Stomach (tissue), 8 donors: ENCODE measurements at regions not wholly inside any gene's neighbourhood (a gene's known extent, or its start where the extent isn't known, plus 50 kb on each side); places are given as distances from the start of the nearest gene placed in this dataset.

Source experiments
- DNase-seq, 2 donors: peaks; one replicate each; pipeline versions ENCODE4 v3.0.0 to v3.0.0-alpha.2; 2013 to 2019
- H3K27ac ChIP-seq, 5 donors: fragments of 200-600 bp in 4 of 5; sonication (generic) in 4 of 5; one replicate each; pipeline ENCODE4 v1.5.1; 2013 to 2019; ENCODE audit warnings: mild to moderate bottlenecking in 1 of 5, moderate library complexity in 1 of 5
- H3K27me3 ChIP-seq, 3 donors: fragments of 200-600 bp; sonication (generic); one replicate each; pipeline ENCODE4 v1.5.1; 2017 to 2019; ENCODE audit warnings: mixed run types in 1 of 3
- H3K36me3 ChIP-seq, 4 donors: fragments of 200-600 bp; sonication (generic); 1 replicate in 3 of 4; 2 replicates in 1 of 4; pipeline ENCODE4 v1.5.1; 2016 to 2019
- H3K4me1 ChIP-seq, 4 donors: fragments of 200-600 bp; sonication (generic); one replicate each; pipeline ENCODE4 v1.5.1; 2016 to 2019
- H3K4me3 ChIP-seq, 4 donors: fragments of 200-600 bp; sonication (generic) in 3 of 4; one replicate each; pipeline ENCODE4 v1.5.1; 2016 to 2019; ENCODE audit warnings: mild to moderate bottlenecking in 1 of 4
- H3K9me3 ChIP-seq, 4 donors: fragments of 200-600 bp; sonication (generic); one replicate each; pipeline ENCODE4 v1.5.1; 2016 to 2019
- EP300 ChIP-seq: sonication (generic); formaldehyde crosslinking; IDR thresholded peaks from one replicate; pipeline ENCODE4 v1.6.1; 2017; ENCODE audit warnings: antibody characterized with exemption
- POLR2A ChIP-seq, 4 donors: fragments of 450-650 bp; IDR thresholded peaks; one replicate each; pipeline ENCODE4 v1.6.1; 2016; ENCODE audit warnings: antibody characterized with exemption in 4 of 4, control low read depth in 2 of 4, mild to moderate bottlenecking in 1 of 4, moderate library complexity in 1 of 4
- POLR2AphosphoS5 ChIP-seq, 3 donors: sonication (generic); formaldehyde crosslinking; IDR thresholded peaks; one replicate each; pipeline ENCODE4 v1.6.1; 2016; ENCODE audit warnings: antibody characterized with exemption in 3 of 3
- WGBS, 5 donors: extraction: QIAGEN DNeasy Blood & Tissue Kit in 3 of 5; methylation state at CpG; one replicate each; pipeline versions ENCODE4 v1.1.5 to v1.1.7; 2013 to 2018; 5-methylcytosine and 5-hydroxymethylcytosine counted together
- intact Hi-C: fragments of 100-400 bp; cut with DNase I; formaldehyde crosslinking; loops from one replicate; pipeline ENCODE4 v1.15.1; 2023; ENCODE audit warnings: low total_unique reads
- TF ChIP-seq, protein P1 (sequence below), 7 experiments: fragments of 450-650 bp in 4 of 7; fragments of 200-600 bp in 3 of 7; sonication (generic) in 3 of 7; IDR thresholded peaks; one replicate each; pipeline ENCODE4 v1.5.1; 2016 to 2019; ENCODE audit warnings: antibody characterized with exemption in 7 of 7, control low read depth in 2 of 7, mild to moderate bottlenecking in 1 of 7
- donor health status: healthy with polysubstance abuse.
- donor health status: Bipolar disorder and iron deficiency.
- donor health status: healthy.

DNA sequence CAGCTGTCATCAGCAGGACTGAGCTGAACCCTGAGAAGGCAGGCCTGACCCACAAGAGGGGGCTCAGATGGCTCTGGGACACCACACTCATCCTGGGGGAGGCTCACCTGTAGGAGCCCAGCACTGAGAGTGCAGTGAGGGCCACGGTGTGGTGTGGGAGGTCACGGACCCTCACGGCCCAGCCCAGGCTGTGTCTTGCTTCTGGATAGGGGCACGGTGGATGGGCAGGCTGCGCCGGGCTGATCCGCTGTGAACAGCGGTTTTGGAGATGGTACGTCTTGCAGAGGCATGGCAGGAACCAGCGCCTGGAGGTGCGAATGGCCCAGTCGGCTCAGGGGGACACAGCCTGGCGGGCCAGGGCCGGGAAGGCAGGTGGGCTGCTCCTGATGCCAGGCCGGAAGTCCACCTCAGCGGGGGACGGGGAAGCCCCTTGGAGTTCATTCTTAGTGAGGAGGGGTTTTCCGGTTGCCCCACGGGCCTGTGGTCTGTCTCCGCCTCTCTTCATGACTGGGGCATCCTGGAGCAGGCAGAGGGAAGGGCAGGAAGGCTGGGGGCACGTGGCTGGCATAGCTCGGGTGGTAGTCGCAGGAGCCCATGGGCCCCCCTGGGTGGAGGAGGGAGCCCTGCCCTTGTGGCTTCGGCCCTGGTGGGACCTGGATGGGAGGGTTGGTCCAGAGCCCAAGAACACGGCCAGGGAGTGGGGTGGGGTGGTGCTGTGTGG is 112.5 kb downstream of the UNCX start:
- intact Hi-C loops, result no loop called here
- Histone ChIP-seq H3K27ac (no peak overlapping the region), H3K9me3 (peaks cover 0 to 4% (median 0%) of the 10 kb centered on the region in 4 donors), H3K4me3 (no peak overlapping the region), H3K4me1 (no peaks in the 10 kb centered on the region), H3K36me3 (no peaks in the 10 kb centered on the region), H3K27me3 (peaks cover 0 to 79% (median 38%) of the 10 kb centered on the region in 3 donors)
- TF ChIP-seq POLR2AphosphoS5 (IDR thresholded peaks at IDR 0.05) (no peak), POLR2A (IDR thresholded peaks at IDR 0.05) (no peak), EP300 (no peak)
- TF ChIP-seq, protein P1, sequence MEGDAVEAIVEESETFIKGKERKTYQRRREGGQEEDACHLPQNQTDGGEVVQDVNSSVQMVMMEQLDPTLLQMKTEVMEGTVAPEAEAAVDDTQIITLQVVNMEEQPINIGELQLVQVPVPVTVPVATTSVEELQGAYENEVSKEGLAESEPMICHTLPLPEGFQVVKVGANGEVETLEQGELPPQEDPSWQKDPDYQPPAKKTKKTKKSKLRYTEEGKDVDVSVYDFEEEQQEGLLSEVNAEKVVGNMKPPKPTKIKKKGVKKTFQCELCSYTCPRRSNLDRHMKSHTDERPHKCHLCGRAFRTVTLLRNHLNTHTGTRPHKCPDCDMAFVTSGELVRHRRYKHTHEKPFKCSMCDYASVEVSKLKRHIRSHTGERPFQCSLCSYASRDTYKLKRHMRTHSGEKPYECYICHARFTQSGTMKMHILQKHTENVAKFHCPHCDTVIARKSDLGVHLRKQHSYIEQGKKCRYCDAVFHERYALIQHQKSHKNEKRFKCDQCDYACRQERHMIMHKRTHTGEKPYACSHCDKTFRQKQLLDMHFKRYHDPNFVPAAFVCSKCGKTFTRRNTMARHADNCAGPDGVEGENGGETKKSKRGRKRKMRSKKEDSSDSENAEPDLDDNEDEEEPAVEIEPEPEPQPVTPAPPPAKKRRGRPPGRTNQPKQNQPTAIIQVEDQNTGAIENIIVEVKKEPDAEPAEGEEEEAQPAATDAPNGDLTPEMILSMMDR (IDR thresholded peaks at IDR 0.05), result no peak
- DNase-seq, result no peak
- WGBS, 5 donors, result 79 to 83% (median 82%) methylated on average over 22 to 25 of the region's 25 CpGs

DNA sequence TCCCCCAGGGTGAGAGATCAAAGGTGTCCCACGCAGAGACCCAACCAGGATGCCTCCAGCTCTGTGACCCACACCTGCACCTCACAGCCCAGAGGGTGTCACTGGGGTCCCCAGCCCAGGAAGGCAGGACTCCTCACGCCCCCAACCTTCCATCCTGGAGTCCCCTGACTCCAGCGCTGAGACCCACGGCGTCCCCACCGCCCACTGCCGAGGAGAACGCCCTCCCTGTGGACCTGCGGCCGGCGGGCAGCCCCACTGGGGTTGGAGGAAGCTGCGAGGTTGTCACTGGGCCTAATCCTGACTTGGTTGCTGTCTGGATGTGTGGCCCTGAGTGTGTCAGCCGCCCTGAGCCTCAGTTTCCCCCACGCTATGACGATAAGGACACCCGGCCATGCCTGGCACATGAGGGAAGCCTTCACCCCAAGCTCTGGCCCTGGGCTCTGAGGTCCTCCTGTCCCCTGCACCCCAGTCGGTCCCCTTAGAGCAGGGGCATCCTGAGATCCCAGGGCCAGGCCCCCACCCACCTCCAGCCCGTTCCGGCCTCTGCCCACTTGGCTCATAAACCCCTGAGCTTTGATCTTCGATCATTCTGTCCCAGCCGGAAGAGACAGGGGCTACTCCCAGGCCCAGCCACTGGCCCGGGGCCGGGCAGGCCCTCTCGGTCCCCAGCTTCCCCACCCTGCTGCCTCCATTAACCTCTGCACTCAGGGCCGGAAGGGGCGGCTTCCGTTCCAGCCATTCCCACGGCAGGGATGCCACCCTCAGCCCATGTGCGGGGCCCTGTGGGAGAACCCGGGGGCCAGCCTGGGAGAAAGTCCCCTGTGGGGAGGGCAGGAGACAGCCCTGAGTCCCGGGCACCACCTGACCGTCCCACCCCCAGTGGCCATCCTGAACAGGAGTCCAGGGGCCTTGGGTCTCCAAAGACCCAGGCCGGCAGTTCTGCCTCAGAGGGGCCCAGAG is 113.2 kb downstream of the MICALL2 start:
- intact Hi-C loops, result no loop called here
- peaks cover 0 to 75% (median 32%) of the 10 kb centered on the region in 3 donors for H3K27me3 ChIP-seq
- 74 to 80% (median 75%) methylated on average over 23 to 33 of the region's 33 CpGs for WGBS, 5 donors
- DNase-seq, result no peak
- H3K9me3 ChIP-seq, result peaks cover 0 to 4% (median 0%) of the 10 kb centered on the region in 4 donors
- H3K4me3 ChIP-seq, result no peak overlapping the region
- no peaks in the 10 kb centered on the region for H3K36me3 ChIP-seq
- TF ChIP-seq, protein P1 (IDR thresholded peaks at IDR 0.05), result no peak
- TF ChIP-seq EP300 (no peak), POLR2AphosphoS5 (IDR thresholded peaks at IDR 0.05) (no peak), POLR2A (IDR thresholded peaks at IDR 0.05) (no peak)
- no peak overlapping the region for H3K27ac ChIP-seq
- no peaks in the 10 kb centered on the region for H3K4me1 ChIP-seq

DNA sequence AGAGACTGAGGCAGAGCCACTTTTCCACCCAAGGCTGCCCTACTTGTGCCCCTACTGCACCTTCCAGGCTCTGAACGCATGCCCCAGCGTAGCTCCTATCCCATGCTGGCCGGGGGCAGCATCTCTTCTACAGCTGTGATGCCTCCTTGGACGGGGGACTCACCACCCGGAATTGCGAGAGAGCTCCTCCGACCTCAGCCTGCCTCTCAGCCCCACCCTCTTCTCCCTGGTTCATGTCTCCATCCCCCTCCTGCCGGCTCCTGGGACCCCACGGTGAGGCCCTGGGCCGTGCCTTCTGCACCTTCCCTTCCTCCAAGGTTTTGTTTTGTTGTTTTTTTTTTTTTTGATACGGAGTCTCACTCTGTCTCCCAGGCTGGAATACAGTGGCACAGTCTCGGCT is 112.4 kb downstream of the MICALL2 start:
- 72 to 81% (median 75%) methylated on average over 11 to 12 of the region's 12 CpGs for WGBS, 5 donors

More for the DNA sequence above, 112.4 kb downstream of the MICALL2 start:
- DNase-seq, result no peak
- H3K4me1 ChIP-seq, result no peaks in the 10 kb centered on the region
- no peak overlapping the region for H3K27ac ChIP-seq
- H3K36me3 ChIP-seq, result no peaks in the 10 kb centered on the region
- intact Hi-C loops, result no loop called here
- H3K27me3 ChIP-seq, result peaks cover 0 to 75% (median 38%) of the 10 kb centered on the region in 3 donors
- peaks cover 0 to 4% (median 0%) of the 10 kb centered on the region in 4 donors for H3K9me3 ChIP-seq
- H3K4me3 ChIP-seq, result no peak overlapping the region
- TF ChIP-seq, protein P1 (IDR thresholded peaks at IDR 0.05), result no peak
- TF ChIP-seq POLR2A (IDR thresholded peaks at IDR 0.05) (no peak), POLR2AphosphoS5 (IDR thresholded peaks at IDR 0.05) (no peak), EP300 (no peak)
